ENCODE measurements at regions not wholly inside any gene's neighbourhood (a gene's known extent, or its start where the extent isn't known, plus 50 kb on each side); places are given as distances from the start of the nearest gene placed in this dataset.
"Not testable (repeated sequence)": the region's sequence is repeated elsewhere in the genome, so short reads cannot be mapped to it uniquely, and the experiment has no call there.

- H3K27me3 Mint-ChIP-seq (ENCODE audit: low read depth): peaks cover 2% of the 10 kb centered on the region
- DNase-seq (no peak), ATAC-seq (replicated peaks in 1 of 2) (no peak)
- no peaks in the 10 kb centered on the region for H3K9me3 Mint-ChIP-seq
- H3K27ac Mint-ChIP-seq: no peak overlapping the region
- no peak overlapping the region for H3K4me3 Mint-ChIP-seq
- H3K4me1 Mint-ChIP-seq (ENCODE audit: low read depth): no peaks in the 10 kb centered on the region
- H3K36me3 Mint-ChIP-seq (ENCODE audit: insufficient read depth in 2 of 2): no peaks in the 10 kb centered on the region
Observed at GRCh38 chr2:153532140-153532539, 53.6 kb upstream of the RPRM start.

DNA sequence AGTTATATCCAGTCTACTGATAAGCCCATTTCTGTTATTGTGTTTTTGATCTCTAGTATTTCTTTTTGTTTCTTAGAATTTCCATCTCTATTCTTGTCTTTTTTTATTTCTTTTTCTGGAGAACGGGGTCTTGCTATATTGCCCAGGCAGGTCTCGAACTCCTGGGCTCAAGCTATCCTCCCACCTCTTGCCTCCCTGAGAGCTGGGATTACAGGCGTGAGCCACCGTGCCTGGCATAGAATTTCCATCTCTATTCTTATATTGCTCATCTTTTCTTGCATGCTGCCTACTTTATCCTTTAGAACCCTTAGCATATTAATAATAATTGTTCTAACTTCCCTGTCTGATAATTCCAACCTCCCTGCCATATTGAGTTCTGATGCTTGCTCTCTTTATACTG is 55.2 kb upstream of the RPRM start:
- H3K4me3 Mint-ChIP-seq; DNase-seq; H3K36me3 Mint-ChIP-seq (ENCODE audit: insufficient read depth in 2 of 2); H3K27me3 Mint-ChIP-seq (ENCODE audit: low read depth); H3K27ac Mint-ChIP-seq; H3K4me1 Mint-ChIP-seq (ENCODE audit: low read depth); ATAC-seq (replicated peaks in 1 of 2); H3K9me3 Mint-ChIP-seq: not testable (repeated sequence)

DNA sequence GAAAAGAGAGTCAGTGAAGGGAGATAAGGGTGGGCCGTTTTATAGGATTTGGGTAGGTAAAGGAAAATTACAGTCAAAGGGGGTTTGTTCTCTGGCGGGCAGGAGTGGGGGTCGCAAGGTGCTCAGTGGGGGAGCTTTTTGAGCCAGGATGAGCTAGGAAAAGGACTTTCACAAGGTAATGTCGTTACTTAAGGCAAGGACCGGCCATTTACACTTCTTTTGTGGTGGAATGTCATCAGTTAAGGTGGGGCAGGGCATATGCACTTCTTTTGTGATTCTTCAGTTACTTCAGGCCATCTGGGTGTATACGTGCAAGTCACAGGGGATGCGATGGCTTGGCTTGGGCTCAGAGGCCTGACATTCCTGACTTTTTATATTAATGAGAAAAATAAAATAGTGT is 56.0 kb upstream of the RPRM start:
- not testable (repeated sequence) for H3K36me3 Mint-ChIP-seq (ENCODE audit: insufficient read depth in 2 of 2); H3K4me1 Mint-ChIP-seq (ENCODE audit: low read depth); H3K4me3 Mint-ChIP-seq; DNase-seq; H3K27ac Mint-ChIP-seq; ATAC-seq (replicated peaks in 1 of 2); H3K27me3 Mint-ChIP-seq (ENCODE audit: low read depth); H3K9me3 Mint-ChIP-seq

DNA sequence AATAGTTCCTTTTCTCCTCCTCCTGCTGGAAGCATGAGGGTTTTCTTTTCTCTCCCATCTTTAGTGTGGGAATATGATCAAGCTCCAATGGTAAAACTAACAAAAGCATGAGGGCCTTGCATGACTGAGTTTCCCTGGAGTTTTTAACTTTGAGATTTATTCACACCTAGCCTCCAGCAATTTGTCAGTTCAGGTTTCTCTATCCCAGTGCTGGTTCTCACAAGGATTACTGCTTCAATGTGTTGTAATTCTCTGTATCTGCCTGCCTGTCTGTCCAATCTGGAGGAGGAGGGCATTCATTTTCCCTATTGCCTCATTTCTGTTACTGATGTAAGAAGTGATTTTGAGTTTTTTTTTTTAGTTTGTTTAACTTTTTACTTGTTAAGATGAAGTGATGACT is 57.6 kb upstream of the RPRM start:
- Mint-ChIP-seq H3K36me3 (ENCODE audit: insufficient read depth in 2 of 2) (peaks cover 0 to 3% of the 10 kb centered on the region in 2 donors), H3K4me3 (no peak overlapping the region), H3K4me1 (ENCODE audit: low read depth) (no peaks in the 10 kb centered on the region), H3K9me3 (peaks cover 0 to 3% of the 10 kb centered on the region in 2 donors), H3K27ac (no peak overlapping the region), H3K27me3 (ENCODE audit: low read depth) (peaks cover 4% of the 10 kb centered on the region)
- ATAC-seq (replicated peaks in 1 of 2): no peak
- no peak for DNase-seq

GRCh38 chr2:153538102-153538501 is 59.5 kb upstream of the RPRM start:
- not testable (repeated sequence) for H3K9me3 Mint-ChIP-seq; H3K36me3 Mint-ChIP-seq (ENCODE audit: insufficient read depth in 2 of 2); H3K27ac Mint-ChIP-seq; H3K4me1 Mint-ChIP-seq (ENCODE audit: low read depth); ATAC-seq (replicated peaks in 1 of 2); H3K27me3 Mint-ChIP-seq (ENCODE audit: low read depth); H3K4me3 Mint-ChIP-seq; DNase-seq

DNA sequence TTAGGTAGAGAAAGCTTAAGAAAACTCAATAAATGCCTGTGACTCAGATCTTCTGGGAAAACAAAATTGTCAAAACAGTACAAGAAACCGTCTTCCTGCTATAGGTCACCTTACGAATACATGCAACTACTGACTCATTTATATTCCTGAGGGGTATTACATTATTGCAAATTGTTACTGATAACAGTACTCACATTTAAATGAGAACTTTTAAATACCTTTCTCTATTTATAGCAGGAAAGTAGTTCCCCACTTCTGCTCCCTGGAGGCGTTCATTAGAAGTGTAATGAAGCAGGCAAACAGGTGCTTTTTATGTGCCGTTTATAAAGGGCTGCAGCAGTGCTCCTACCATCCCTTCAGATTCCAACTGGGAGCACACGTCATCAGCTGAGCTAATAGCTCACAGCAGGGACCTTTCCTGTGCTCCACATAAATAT is 65.1 kb upstream of the RPRM start:
- H3K4me1 Mint-ChIP-seq (ENCODE audit: low read depth): no peaks in the 10 kb centered on the region
- ATAC-seq (replicated peaks in 1 of 2): peak; percentile 88

DNA sequence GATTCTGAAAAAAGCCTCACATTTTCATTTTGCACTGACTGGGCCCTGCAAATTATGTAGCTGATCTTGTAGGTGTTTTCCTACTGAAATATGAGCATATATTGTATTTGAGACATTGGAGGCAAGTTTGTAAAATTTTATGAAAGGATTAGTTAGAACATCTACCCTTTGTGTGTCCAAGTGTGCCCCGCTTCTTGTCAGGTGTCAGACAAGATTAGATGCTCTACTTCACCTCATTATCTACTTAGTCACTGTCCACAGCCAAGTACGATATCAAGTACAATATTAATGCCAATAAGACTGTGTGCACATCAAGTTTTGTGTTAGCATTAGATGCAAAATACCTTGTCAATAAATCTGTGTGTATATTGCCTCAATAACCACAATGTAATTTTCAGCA is 67.8 kb upstream of the RPRM start:
- H3K36me3 Mint-ChIP-seq (ENCODE audit: insufficient read depth in 2 of 2): peaks cover 0 to 2% of the 10 kb centered on the region in 2 donors

More for the DNA sequence above, 65.1 kb upstream of the RPRM start:
- Mint-ChIP-seq H3K36me3 (ENCODE audit: insufficient read depth in 2 of 2) (peaks cover 0 to 2% of the 10 kb centered on the region in 2 donors), H3K27ac (no peak overlapping the region), H3K27me3 (ENCODE audit: low read depth) (peaks cover 4% of the 10 kb centered on the region), H3K4me3 (peak overlapping the region in 1 of 2 donors; percentile 5), H3K9me3 (no peaks in the 10 kb centered on the region)
- DNase-seq: peak; percentile 3 to 7

DNA sequence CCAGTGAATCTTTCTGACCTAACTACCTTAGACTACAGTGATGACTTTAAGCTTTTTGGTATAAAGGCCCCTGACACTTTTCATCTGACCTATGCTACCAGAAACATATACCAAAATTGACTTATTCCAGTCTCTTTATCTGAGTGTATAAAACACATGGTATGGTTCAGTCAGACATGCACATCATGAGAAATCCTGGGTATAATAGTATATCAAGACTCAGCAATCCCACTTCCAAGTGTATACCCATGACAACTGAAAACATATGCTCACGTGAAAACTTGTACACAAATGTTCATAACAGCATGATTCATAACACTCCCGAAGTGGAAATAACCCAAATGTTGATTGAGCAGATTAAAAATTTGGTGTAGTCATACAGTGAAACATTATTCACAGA is 70.0 kb upstream of the RPRM start:
- no peaks in the 10 kb centered on the region for H3K9me3 Mint-ChIP-seq
- no peaks in the 10 kb centered on the region for H3K27me3 Mint-ChIP-seq (ENCODE audit: low read depth)
- no peaks in the 10 kb centered on the region for H3K4me1 Mint-ChIP-seq (ENCODE audit: low read depth)
- peak; percentile 64 to 79 for ATAC-seq (replicated peaks in 1 of 2)
- H3K27ac Mint-ChIP-seq: no peak overlapping the region
- no peak for DNase-seq
- H3K36me3 Mint-ChIP-seq (ENCODE audit: insufficient read depth in 2 of 2): no peaks in the 10 kb centered on the region
- H3K4me3 Mint-ChIP-seq: peak overlapping the region in 1 of 2 donors; percentile 59

More for the DNA sequence above, 67.8 kb upstream of the RPRM start:
- Mint-ChIP-seq H3K27me3 (ENCODE audit: low read depth) (no peaks in the 10 kb centered on the region), H3K9me3 (no peaks in the 10 kb centered on the region), H3K27ac (no peak overlapping the region), H3K4me3 (no peak overlapping the region), H3K4me1 (ENCODE audit: low read depth) (no peaks in the 10 kb centered on the region)
- ATAC-seq (replicated peaks in 1 of 2) (no peak), DNase-seq (no peak)

DNA sequence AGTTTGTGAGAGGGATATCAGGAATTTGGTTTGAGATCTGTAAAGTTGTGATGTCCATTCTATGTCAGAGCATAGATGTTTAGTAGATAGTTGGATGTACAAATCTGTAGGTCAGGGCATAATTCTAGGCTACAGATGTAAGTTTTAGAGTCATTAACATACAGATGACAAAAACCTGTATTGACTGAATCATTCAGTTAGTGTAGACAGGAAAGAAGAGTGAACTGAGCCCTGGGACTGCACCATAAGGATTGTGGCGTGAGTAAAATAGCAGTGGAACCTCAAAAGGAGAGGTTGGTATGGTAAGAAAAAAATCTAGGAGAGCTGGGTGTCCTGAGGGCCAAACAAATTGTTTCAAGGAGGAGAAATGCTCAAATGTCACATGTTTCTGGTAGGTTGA is 73.1 kb upstream of the RPRM start:
- ATAC-seq (replicated peaks in 1 of 2): peak in 1 of 2 donors; percentile 56
- no peak for DNase-seq
- Mint-ChIP-seq H3K4me3 (no peak overlapping the region), H3K4me1 (ENCODE audit: low read depth) (no peaks in the 10 kb centered on the region), H3K36me3 (ENCODE audit: insufficient read depth in 2 of 2) (no peaks in the 10 kb centered on the region), H3K27ac (no peak overlapping the region), H3K27me3 (ENCODE audit: low read depth) (no peaks in the 10 kb centered on the region), H3K9me3 (no peaks in the 10 kb centered on the region)

- Mint-ChIP-seq H3K4me1 (ENCODE audit: low read depth) (no peaks in the 10 kb centered on the region), H3K4me3 (no peak overlapping the region), H3K27me3 (ENCODE audit: low read depth) (no peaks in the 10 kb centered on the region), H3K27ac (no peak overlapping the region), H3K9me3 (no peaks in the 10 kb centered on the region), H3K36me3 (ENCODE audit: insufficient read depth in 2 of 2) (no peaks in the 10 kb centered on the region)
- no peak for DNase-seq
- no peak for ATAC-seq (replicated peaks in 1 of 2)
Observed at GRCh38 chr2:153557211-153557610, 78.6 kb upstream of the RPRM start.

DNA sequence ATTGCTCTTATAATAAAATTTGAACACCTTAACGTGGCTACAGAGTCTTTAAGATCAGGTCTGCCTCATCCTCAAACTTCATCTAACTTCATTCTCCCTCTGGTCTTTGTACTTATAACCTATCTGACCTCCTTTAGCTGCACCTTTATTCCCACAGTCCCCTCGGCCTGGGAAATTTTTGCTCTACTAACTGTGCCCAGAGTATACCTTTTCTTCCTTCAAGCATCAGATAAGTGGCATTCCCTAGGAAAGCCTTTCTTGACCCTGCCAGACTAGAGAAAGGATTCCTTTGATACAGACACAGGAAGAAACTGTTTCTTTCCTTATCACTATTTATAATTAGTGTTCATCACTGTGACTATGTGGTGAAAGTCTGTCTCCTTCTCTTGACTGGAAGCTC is 79.2 kb upstream of the RPRM start:
- Mint-ChIP-seq H3K4me3 (no peak overlapping the region), H3K9me3 (no peaks in the 10 kb centered on the region), H3K27ac (no peak overlapping the region), H3K27me3 (ENCODE audit: low read depth) (no peaks in the 10 kb centered on the region), H3K36me3 (ENCODE audit: insufficient read depth in 2 of 2) (no peaks in the 10 kb centered on the region), H3K4me1 (ENCODE audit: low read depth) (no peaks in the 10 kb centered on the region)
- no peak for ATAC-seq (replicated peaks in 1 of 2)
- no peak for DNase-seq

DNA sequence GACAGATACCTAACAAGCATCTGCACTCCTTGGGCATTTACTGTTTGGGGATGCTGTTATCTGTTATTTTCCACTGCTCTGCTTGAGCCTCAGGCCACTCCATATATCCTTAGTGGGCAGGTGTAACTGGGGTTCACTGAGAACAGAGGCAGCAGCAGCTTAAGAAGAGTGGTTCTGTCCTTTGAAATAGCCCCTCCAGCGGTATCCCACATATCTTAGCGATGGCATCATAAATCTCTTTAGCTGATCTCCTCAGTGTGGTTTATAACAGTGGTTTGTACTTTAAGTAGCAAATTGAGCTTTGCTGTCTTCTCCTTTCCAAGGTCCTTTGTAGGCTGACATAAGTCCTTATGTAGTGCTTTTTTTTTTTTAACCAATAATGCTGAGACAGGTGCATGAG is 79.7 kb upstream of the RPRM start:
- Mint-ChIP-seq H3K27ac (no peak overlapping the region), H3K27me3 (ENCODE audit: low read depth) (no peaks in the 10 kb centered on the region), H3K4me3 (no peak overlapping the region), H3K4me1 (ENCODE audit: low read depth) (no peaks in the 10 kb centered on the region), H3K9me3 (no peaks in the 10 kb centered on the region), H3K36me3 (ENCODE audit: insufficient read depth in 2 of 2) (no peaks in the 10 kb centered on the region)
- no peak for ATAC-seq (replicated peaks in 1 of 2)
- no peak for DNase-seq

DNA sequence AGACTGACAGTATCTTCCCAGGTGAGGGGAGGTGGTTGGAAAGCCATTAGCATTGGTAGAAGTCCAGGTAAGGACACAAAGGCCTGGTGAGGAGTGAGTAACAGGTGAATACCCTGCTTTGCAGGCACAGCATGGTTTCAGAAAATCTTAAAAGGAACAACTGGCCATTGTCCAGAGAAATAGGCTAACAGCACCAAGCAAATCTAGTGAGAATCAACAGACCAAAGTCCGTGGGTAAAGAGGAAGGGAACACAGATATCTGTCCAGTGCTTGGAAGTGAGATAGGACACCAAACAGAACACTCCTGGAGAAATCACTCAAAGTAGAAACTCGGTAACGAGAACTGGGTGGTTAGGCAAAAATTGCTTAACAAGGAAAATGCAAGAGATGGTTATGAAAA is 88.8 kb upstream of the RPRM start:
- no peaks in the 10 kb centered on the region for H3K36me3 Mint-ChIP-seq (ENCODE audit: insufficient read depth in 2 of 2)
- H3K27me3 Mint-ChIP-seq (ENCODE audit: low read depth): no peaks in the 10 kb centered on the region
- no peak overlapping the region for H3K4me3 Mint-ChIP-seq
- no peak overlapping the region for H3K27ac Mint-ChIP-seq
- ATAC-seq (replicated peaks in 1 of 2) (no peak), DNase-seq (no peak)
- H3K9me3 Mint-ChIP-seq: no peaks in the 10 kb centered on the region
- H3K4me1 Mint-ChIP-seq (ENCODE audit: low read depth): no peaks in the 10 kb centered on the region

DNA sequence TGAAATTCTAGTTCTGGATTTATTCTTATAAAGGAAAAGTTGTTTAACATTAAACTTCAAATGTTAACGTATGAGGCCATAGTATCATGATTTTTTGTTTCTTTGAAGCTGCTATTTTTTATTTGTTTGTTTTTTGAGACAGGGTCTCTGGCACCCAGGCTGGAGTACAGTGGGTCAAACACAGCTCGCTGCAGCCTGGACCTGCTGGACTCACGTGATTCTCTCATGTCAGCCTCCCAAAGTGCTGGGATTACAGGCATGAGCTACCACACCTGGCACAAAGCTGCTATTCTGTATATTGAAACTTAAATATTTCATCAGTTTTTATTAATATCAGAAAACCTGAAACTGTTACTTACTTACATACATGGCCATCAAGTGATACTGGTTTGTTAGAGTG is 89.5 kb upstream of the RPRM start:
- DNase-seq (no peak), ATAC-seq (replicated peaks in 1 of 2) (no peak)
- Mint-ChIP-seq H3K36me3 (ENCODE audit: insufficient read depth in 2 of 2) (no peaks in the 10 kb centered on the region), H3K4me1 (ENCODE audit: low read depth) (no peaks in the 10 kb centered on the region), H3K4me3 (no peak overlapping the region), H3K27ac (no peak overlapping the region), H3K27me3 (ENCODE audit: low read depth) (no peaks in the 10 kb centered on the region), H3K9me3 (no peaks in the 10 kb centered on the region)

Data from activated T-cell treated with anti-CD3 and anti-CD28 coated beads, Interleukin-2, amount 50 U/mL, for 72 hours (primary cell).